ENCODE measurements at regions not wholly inside any gene's neighbourhood (a gene's known extent, or its start where the extent isn't known, plus 50 kb on each side); places are given as distances from the start of the nearest gene placed in this dataset.

DNA sequence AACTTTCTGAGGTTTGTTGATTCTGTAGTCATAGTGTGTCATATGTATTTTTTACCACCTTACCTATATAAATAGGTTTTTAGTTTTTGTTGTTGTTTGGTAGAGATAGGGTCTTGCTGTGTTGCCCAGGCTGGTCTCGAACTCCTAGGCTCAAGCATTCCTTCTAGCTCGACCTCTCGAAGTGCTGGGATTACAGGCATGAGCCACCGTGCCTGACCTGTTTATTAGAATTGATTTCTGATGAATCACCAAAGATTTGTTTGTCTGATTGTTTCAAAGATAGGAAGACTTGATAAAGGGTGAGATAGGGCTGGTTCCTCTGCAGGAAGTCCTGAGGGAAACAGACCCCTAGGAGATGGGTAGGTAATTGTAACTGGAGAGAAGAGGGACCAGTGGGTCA lies 481.6 kb downstream of the PCNX1 start:
- no peak for DNase-seq (ENCODE audit: low read depth)

DNA sequence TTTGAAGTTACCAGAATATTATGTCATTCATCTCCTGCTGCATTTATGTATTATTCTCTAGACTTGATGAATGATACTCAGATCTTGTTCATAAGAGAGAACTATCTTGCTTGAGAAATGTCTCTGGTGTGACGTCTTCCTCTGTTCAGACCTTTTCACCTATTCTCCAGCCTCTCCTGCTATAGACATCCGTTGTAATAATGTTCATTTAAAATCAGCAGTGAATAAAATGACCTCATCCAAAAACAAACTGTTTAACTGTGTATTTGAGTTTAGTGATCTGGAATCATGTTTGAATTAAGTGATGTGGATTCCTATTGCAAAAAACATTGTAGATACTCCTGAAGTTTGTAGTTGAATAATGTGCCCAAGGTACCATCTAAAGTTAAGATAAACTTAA lies 487.1 kb downstream of the PCNX1 start:
- DNase-seq (ENCODE audit: low read depth): no peak

DNA sequence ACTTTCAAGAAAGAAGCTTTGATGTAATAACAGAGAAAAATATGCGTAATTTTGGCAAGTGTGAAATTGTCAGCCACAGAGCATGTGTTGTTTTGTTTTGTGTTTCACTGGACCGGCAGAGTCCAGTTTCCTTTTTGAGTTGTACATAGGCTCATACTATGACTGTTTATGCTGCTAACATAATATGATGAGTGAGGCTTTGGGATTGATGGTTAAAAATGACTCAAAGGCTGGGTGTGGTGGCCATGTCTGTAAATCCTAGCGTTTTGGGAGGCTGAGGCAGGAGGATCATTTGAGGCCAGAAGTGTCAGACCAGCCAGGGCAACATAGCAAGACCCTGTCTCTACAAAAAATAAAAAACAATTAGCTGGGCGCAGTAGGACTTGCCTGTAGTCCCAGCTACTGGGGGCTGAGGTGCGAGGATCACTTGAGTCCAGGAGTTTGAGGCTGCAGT lies 487.9 kb downstream of the PCNX1 start:
- peak; percentile 6 for DNase-seq (ENCODE audit: low read depth)

DNA sequence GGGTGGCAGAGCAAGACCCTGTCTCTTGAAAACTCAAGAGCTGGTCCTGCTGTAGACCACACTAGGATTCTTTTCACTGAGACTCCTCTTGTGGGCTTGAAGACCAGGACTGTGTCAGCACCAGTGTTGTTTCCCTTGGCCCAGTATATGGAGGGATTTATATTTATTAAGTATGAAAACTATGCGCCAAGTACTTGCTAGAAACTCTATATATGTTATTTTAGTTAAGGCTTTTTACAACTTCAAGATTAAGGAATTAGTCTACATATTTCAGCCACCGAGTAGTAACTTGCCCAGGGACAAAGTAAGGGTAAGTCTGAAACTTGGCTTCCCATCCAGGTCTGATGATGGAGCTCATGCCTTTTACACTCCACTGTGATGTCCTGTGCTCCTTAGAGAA lies 488.4 kb downstream of the PCNX1 start:
- DNase-seq (ENCODE audit: low read depth): no peak

DNA sequence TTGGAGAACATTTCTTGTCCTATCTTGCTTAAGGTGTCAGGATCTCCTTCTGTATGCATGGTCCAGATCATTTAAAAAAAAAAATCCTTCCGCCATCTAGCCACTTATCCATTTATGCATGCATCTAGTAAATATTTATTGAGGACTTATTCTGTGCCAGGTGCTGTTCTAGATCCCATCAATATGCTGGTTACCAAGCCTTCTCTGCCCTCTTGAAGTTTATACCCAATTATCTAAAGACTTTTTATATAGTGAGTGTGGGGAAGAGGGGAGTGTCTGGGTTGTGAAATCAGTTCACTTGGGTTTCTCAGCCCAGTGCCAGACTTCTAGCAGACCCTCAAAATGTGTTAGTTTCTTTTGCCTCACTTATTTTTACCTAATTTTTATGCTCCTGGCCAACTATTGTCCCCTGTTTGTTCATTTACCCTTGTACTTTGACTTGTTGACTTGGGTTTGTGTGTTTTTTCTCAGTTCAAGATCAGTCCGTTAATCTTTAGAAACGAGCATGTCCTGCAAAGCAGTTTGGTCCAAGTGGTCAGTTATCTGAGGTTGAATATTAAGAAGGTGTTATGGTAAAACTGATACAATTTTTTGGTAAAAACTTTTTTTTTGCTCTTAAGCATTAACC lies 488.9 kb downstream of the PCNX1 start:
- no peak for DNase-seq (ENCODE audit: low read depth)

DNA sequence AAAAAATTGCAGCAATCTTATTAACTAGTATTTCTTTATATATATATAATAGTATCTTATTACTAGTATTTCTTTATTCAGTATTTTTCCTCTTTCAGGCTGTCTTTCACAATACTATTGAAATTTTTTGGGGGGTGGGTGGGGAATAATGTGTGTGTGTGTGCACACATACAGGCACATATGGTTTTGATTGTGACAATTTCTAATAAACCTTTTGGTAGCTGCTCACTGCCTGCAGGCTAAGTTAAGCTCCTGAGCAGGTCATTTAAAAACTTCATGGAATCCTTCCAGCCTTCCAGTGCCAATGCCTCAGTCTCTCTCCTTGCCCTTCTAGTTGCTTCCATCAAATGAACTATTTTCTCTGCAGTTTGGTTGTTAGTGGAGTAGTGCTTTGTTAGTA lies 490.1 kb downstream of the PCNX1 start:
- no peak for DNase-seq (ENCODE audit: low read depth)

DNA sequence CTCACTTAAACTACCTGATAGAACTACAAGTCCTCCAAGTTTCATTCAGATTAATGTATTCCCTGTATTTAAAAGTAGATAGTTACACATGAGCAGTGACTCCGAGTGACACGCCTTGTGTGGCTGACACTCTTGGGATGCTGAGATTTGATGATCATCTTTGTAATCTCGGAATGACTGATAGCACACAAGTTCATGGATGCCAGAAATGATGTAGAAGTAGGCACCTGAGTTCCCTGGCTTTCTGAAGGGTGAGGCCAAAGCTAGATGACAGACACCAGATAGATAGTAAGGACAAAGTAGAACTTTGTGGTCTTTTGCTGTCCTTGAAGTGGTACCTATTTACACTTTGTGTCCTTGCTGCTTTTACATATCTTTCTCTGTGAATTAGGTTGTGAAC lies 491.2 kb downstream of the PCNX1 start:
- no peak for DNase-seq (ENCODE audit: low read depth)

DNA sequence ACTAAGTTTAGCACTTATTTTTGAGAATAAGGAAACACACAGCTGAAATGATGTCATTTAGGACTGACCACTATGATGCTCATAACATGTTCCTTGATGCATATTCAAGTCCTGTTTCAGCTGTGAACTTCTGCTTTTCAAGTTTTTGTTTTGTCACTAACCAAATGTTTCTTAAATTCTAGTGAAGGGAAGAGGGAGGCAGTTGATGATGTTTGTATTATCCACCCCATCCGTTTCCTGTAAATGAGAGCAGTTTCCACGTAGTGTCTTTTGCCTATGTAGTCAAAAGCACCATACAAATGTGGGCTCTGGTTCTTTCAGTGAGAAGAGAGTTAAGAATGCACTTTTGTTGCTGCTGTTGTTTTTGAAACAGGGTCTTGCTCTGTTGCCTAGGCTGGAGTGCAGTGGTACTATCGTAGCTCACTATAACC lies 491.8 kb downstream of the PCNX1 start:
- DNase-seq (ENCODE audit: low read depth): no peak

DNA sequence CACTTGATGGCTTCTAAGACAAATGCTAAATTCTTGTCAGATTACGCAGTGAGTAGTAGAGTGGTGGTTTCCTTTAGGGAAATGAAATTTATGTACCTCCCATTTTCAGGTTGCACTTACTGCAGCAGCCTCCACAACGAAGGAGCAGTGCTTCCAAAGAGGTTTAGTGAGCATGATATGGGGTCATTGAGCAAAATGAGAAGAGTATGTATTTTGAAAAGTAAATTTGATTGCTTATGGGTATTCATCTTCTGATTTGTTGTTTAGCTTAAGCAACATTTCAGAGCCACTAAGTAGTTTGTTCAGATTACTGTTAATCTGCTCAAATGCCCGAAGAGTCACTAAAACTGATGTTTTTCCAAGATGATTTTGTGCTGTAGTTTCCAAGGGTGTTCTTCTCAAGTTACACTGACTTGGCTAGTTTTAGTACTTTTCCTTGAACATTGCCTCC lies 493.6 kb downstream of the PCNX1 start:
- DNase-seq (ENCODE audit: low read depth): peak; percentile 15

DNA sequence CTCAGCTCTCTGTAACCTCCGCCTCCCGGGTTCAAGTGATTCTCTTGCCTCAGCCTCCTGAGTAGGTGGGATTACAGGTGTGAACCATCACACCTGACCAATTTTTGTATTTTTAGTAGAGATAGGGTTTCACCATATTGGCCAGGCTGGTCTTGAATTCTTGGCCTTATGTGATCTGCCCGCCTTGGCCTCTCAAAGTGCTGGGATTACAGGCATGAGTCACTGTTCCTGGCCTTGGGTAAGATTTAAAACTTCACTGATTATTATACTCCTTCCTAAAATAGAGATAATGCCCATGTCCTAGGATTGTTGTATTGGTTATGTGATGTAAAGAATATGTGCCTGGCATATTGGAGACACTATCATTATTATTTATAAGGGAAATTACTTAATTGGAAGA lies 495.2 kb downstream of the PCNX1 start:
- peak; percentile 35 for DNase-seq (ENCODE audit: low read depth)

DNA sequence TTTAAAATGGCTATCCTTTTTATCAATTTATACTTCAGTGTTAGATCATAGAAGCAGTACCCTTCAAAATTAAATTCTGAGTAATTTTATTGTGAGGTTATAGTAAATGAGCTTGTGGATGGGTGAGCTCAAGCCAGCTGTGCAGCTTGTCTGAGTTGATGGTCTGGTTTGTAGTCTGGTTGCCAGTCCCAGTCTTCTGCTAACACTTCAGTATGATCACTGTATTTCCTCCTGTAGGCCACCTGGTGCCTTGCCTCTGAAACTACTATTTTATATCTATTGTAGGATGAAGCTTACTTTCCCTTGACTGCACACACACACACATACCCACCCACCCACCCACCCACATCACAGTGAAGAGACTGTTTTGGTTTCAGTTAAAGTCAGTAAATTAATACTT lies 496.4 kb downstream of the PCNX1 start:
- peak; percentile 18 for DNase-seq (ENCODE audit: low read depth)

DNA sequence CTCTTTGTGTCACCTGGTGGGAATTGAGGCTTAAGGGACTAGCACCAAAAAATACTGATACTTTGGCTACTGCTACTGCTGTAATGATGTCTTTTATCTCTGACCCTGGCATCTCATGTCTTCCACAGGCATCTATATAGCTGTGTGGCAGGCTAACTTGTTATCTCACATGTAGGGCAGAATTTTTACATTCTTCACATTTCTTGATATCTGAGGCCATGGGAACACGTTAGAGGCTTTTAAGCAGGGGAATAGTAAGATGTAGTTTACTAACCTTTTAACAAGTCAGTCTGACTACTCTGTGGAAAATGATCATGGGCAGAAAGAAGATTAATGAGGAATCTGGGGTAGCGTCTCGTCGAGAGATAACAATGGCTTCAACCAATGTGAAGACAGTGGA lies 498.4 kb downstream of the PCNX1 start:
- no peak for DNase-seq (ENCODE audit: low read depth)

DNA sequence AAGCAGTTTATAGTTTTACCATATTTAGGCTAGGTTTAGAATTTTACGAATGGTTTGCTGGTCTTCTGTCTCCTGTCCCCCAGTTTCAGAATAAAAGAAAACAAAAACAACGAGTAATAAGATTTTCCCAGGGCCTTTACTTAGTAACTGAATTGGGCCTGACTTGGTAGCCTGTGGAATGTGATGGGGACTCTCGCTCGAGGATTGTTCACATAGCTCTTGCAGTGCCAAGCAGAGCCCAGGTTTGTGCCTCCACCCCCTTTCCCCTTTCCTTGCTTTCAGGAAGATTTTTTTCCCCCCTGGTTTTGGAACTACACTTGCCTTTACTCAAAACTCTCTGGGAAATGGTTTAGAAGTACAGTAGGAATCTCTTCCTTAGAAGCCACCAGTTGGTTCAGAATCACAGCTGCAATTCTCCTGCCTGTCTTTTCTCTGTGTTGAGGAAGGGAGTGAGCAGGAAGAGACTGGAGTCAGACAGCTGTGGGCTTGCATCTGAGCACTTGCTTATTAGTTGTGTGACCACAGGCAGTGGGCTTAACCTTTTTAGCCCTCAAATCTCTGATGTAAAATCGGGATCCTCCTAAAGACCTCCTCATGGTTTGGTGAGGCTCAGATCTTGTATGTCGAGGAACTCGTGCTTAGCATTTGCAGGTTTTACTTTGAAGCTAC lies 501.2 kb downstream of the PCNX1 start:
- DNase-seq (ENCODE audit: low read depth): peak; percentile 79

DNA sequence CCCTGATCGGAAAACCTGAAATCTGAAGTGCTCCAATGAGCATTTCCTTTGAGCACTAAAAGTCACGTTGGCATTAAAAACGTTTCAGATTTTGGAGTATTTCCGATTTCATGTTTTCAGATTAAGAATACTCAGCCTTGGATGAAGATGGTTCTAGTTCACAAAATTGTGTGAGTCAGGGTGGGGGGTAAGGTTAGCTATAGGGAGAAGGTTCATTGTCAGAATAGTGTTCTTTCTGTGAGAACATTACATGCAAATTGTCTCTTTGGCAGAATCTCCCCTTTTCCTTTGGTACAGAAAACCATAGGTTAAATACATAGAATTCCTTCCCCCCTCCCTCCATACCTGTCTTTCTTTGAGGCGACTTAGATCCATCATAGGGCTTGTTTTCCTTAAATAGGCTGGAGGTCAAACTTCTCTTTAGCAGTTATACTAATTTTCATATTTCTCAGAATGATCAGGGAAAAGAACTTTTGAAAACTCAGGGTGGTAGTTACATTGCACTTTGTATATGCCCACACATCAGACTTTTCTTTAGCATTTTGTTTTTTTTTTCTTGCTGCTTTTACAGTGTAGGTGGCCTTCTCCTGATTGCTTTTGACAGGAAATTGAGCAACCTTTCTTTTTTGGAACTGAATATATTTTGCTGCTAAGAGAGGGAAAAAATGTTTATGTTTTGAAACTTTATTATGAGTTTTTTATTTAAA lies 503.5 kb downstream of the PCNX1 start:
- no peak for DNase-seq (ENCODE audit: low read depth)

DNA sequence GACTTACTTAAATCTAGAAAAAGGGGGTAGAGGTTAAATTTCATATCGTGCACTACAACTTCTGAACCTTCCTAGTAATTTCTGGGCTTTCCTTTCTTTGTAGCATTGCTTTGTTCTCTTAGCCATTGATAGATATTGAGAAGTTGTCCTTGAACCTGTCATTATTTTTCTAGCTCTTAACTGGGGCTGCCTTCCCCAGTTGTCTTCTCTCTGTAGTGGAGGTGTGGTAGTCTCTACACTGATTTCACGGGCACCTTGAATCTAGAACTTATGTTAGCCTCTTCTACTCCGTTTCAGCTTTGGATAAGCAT lies 504.0 kb downstream of the PCNX1 start:
- no peak for DNase-seq (ENCODE audit: low read depth)

DNA sequence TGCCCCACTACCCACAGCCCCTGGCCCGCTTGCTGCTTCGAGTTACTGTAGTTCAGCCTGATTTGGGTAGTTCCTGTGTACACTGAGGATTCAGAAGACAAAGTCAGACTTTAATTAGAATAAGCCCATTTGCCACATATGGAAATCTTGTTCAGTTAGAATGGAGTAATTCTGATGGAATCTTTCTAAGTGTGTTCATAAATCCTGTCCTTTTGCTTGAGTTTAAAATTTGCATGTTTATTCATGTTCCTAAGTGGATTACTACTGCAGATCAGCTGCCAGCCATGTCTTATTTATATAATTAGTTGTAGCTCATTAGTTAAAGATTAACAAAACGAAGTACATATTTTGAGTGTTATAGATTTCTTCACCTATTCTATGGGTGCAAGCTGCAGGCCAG lies 504.5 kb downstream of the PCNX1 start:
- DNase-seq (ENCODE audit: low read depth): no peak

DNA sequence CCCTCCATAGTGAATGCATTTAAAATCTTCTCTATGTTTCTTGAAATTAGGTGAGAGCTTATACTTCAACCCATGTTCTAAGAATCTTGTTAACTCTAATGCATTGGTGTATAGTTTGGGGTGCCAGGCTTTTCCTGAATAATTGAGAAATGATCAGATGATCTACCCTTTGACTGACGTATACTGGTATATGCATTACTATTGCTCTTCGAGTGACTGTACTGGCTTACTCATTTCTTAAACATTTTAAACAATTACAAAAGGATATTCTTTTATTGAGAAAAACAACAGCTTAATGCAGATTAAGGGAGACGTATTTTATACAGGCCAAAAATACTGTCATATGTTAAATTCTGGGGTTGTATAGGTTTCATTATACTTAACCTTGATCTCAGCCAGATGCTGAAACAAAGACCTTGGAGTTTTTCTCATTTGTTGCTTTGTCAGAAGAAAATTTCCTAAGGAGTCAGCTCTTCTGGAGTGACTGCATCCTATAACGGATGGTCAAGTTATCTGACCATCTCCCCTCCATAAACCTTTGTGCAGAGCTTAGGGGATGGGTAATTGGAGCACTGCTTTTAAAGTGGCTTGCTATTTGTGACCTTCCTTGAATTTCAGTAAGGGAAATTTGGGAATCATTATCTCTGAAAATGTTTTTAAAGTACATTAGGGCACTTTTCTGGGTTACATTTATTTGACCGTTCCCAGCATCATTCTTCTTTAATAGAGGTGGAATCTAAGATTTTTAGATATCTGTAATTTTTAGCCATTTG lies 507.6 kb downstream of the PCNX1 start:
- DNase-seq (ENCODE audit: low read depth): no peak

DNA sequence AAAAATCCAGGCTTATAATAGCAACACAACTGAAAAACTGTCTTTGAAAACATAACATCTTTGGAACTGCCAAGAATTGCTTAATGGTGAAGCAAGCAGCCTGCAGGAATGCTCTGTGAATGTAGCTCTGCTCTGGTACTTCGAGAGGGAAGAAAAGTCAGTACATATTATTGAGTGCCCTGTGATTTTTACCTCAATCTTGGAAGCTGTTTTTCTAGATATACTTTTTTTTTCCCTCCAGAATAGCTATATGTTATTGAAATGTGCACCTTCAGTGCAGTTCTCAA lies 508.1 kb downstream of the PCNX1 start:
- DNase-seq (ENCODE audit: low read depth): no peak

DNA sequence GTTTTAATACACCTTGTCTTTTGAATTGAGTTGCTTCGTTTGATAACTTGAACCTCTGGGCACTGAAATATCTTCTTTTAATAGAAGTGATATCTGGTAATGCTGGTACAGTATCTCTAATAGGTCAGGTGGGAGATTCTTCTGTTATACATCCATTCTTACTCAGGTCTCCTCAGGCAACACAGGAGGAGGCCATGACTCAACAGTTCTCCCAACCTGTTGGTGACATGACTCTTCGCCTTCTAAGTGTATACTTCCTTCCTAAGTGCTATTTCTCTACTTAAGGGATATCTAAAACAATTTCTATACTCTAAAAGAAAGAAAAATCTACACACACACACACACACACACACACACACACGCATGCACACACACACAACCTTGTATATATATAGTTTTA lies 509.1 kb downstream of the PCNX1 start:
- no peak for DNase-seq (ENCODE audit: low read depth)

DNA sequence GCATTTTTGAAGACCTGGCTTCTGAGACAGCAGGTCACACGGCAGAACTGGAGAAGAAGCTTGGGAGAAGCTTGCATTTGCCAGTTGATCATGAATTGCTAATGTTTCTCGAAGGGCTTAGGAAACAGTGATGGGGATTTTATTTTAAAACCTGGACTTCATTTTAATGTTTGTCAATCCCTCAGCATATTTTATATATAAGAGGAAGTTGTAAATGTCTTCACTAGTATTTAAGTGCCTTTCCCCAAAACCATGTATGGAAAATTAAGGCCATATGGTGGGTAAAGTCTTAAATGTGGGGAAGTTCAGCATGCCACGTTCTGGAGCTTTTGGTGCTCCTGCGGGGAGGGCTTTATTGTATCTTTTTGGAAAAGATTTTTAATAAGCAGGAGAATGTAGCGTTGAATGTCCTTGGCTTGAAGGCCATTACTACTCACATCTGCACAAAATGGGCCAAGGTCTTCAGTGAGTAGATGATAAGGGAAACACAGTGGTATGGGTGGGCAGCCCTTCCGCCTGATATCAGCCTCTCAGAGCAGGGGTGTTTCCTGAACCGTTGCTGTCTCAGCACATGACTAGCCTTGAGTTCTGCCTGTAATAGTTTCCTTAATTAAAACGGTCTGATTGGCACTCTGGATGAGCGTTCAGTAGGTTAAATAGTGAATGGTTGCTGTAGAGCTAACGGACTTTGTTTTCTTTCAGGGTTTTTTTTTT lies 511.4 kb downstream of the PCNX1 start:
- DNase-seq (ENCODE audit: low read depth): no peak

DNA sequence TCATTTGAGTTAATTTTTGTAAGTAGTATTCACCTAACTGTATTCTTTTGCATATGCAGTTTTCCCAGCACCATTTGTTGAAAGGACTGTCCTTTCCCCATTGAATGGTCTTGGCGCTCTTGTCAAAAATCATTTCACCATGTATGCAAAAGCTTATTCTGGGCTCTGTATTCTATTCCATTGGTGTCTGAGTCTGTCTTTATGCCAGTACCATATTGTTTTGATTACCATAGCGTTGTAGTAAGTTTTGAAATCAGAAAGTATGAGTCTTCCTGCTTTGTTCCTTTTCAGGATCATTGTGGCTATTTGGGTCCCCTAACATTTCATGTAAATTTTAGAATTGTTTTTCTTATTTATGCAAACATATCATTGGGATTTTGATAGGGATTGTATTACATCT lies 508.7 kb upstream of the RGS6 start:
- DNase-seq (ENCODE audit: low read depth): no peak

DNA sequence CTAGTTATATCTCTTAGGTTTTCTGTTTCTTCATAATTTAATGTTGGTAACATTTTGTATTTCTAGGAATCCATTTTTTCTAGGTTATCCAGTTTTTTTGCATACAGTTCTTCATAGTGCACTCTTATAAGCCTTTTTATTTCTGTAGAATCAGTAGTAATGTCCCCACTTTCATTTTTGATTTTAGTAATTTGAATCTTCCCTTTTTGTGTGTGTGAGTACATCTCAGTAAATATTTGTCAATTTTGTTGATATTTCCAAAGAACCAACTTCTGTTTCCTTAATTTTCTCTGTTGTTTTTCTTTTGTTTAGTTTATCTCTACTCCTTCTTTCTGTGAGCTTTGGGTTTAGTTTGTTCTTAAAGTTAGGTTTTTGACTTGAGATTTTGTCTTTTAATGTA lies 507.3 kb upstream of the RGS6 start:
- no peak for DNase-seq (ENCODE audit: low read depth)

Measured in myocyte (in vitro differentiated cells).